H1 (cell line): ENCODE measurements at regions not wholly inside any gene's neighbourhood (a gene's known extent, or its start where the extent isn't known, plus 50 kb on each side); places are given as distances from the start of the nearest gene placed in this dataset.
"Not testable (repeated sequence)": the region's sequence is repeated elsewhere in the genome, so short reads cannot be mapped to it uniquely, and the experiment has no call there.

Source experiments
- CTCF ChIP-seq, 3 experiments: IDR thresholded peaks; 1 replicate in 2 of 3; 2 replicates in 1 of 3; pipeline versions ENCODE4 v1.5.1 to v1.6.1; 2011; ENCODE audit warnings: low read length in 3 of 3, mild to moderate bottlenecking in 3 of 3, inconsistent platforms in 2 of 3, low read depth in 1 of 3, moderate library complexity in 1 of 3; ENCODE audit not compliant: insufficient read depth in 1 of 3; ENCODE audit errors: control extremely low read depth in 1 of 3
- JUN ChIP-seq: IDR thresholded peaks from 2 replicates; pipeline ENCODE4 v1.6.1; 2011; ENCODE audit warnings: low read depth, mild to moderate bottlenecking, improper control_type of control experiment, low read length
- POLR2A ChIP-seq, 2 experiments: IDR thresholded peaks; 1 replicate in 1 of 2; 2 replicates in 1 of 2; pipeline ENCODE4 v1.6.1; 2011; ENCODE audit warnings: low read depth in 2 of 2, low read length in 2 of 2, mild to moderate bottlenecking in 2 of 2; ENCODE audit errors: control extremely low read depth in 1 of 2
- SIN3A ChIP-seq, 2 experiments: IDR thresholded peaks in 1 of 2; conservative IDR thresholded peaks in 1 of 2; 2 replicates each; pipeline ENCODE4 v1.6.1; 2011 to 2012; ENCODE audit warnings: low read length in 2 of 2, improper control_type of control experiment in 1 of 2, low read depth in 1 of 2, mild to moderate bottlenecking in 1 of 2

- not testable (repeated sequence) for TF ChIP-seq CTCF (IDR thresholded peaks at IDR 0.05; ENCODE audit: control extremely low read depth in 1 of 3, insufficient read depth in 1 of 3, low read depth in 1 of 3, low read length in 3 of 3); SIN3A (conservative IDR thresholded peaks at IDR 0.05 in 1 of 2, IDR thresholded peaks at IDR 0.05 in 1 of 2; ENCODE audit: low read depth in 1 of 2, low read length in 2 of 2); POLR2A (IDR thresholded peaks at IDR 0.05; ENCODE audit: control extremely low read depth in 1 of 2, low read depth in 2 of 2, low read length in 2 of 2); JUN
Observed at GRCh38 chr13:61493556-61493955, 77.9 kb upstream of the PCDH20 start.
